ENCODE measurements at regions not wholly inside any gene's neighbourhood (a gene's known extent, or its start where the extent isn't known, plus 50 kb on each side); places are given as distances from the start of the nearest gene placed in this dataset.

DNA sequence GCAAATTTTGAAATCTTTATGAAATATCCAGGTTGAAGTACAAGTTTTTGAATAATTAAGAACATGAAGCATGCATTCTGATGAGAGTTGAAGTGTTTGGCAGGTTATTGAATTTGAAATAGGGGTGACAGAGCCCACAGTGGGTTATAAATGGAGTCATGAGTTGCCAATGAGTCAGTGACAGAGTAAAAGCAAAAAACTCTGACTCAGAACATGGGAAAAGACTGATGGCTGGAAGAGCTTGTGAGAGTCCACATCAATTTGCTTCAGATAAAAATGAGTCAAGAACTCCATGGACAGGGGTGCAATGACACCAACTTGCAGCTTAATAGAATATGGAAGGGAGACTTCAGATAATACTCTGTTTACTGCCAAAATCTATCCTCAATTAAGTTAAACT, 105.3 kb downstream of the SLC6A15 start:
- H3K9me3 ChIP-seq = no peaks in the 10 kb centered on the region
- no peaks in the 10 kb centered on the region for H3K27me3 ChIP-seq
- no peak overlapping the region for H3K27ac ChIP-seq
- no peak for TF ChIP-seq EP300 (IDR thresholded peaks at IDR 0.05)
- TF ChIP-seq, protein P1, sequence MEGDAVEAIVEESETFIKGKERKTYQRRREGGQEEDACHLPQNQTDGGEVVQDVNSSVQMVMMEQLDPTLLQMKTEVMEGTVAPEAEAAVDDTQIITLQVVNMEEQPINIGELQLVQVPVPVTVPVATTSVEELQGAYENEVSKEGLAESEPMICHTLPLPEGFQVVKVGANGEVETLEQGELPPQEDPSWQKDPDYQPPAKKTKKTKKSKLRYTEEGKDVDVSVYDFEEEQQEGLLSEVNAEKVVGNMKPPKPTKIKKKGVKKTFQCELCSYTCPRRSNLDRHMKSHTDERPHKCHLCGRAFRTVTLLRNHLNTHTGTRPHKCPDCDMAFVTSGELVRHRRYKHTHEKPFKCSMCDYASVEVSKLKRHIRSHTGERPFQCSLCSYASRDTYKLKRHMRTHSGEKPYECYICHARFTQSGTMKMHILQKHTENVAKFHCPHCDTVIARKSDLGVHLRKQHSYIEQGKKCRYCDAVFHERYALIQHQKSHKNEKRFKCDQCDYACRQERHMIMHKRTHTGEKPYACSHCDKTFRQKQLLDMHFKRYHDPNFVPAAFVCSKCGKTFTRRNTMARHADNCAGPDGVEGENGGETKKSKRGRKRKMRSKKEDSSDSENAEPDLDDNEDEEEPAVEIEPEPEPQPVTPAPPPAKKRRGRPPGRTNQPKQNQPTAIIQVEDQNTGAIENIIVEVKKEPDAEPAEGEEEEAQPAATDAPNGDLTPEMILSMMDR (IDR thresholded peaks at IDR 0.05) = no peak
- no peak for TF ChIP-seq POLR2A (IDR thresholded peaks at IDR 0.05)
- H3K4me1 ChIP-seq = no peaks in the 10 kb centered on the region
- H3K4me3 ChIP-seq = no peak overlapping the region
- no peaks in the 10 kb centered on the region for H3K36me3 ChIP-seq
- DNase-seq (ENCODE audit: low spot score in 2 of 2) = no peak

DNA sequence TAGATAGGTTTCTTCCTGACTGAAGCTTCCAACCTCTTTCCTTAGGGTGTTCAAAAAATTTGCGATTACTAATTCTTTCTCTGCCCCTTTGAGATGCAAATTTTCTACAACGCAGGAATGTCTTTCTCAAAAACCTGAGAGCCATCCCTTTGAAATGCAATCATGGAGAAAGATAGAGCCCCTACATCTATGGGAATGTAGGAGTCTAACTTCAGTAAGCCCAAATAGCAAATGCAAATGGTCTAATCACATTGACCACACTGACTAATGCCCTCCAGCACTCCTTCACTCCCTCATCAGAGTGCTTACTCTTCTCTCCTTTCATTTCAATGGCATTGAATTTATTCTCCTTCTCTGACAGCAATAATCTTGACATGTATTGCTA, 107.1 kb downstream of the SLC6A15 start:
- Histone ChIP-seq H3K9me3 (no peaks in the 10 kb centered on the region), H3K36me3 (no peaks in the 10 kb centered on the region), H3K27ac (no peak overlapping the region), H3K4me1 (no peaks in the 10 kb centered on the region), H3K4me3 (no peak overlapping the region), H3K27me3 (no peaks in the 10 kb centered on the region)
- TF ChIP-seq, protein P1 (IDR thresholded peaks at IDR 0.05) = no peak
- no peak for TF ChIP-seq EP300 (IDR thresholded peaks at IDR 0.05)
- no peak for TF ChIP-seq POLR2A (IDR thresholded peaks at IDR 0.05)
- 21 to 47% methylated on average over 2 of the region's 2 CpGs for WGBS, 2 donors
- no peak for DNase-seq (ENCODE audit: low spot score in 2 of 2)

DNA sequence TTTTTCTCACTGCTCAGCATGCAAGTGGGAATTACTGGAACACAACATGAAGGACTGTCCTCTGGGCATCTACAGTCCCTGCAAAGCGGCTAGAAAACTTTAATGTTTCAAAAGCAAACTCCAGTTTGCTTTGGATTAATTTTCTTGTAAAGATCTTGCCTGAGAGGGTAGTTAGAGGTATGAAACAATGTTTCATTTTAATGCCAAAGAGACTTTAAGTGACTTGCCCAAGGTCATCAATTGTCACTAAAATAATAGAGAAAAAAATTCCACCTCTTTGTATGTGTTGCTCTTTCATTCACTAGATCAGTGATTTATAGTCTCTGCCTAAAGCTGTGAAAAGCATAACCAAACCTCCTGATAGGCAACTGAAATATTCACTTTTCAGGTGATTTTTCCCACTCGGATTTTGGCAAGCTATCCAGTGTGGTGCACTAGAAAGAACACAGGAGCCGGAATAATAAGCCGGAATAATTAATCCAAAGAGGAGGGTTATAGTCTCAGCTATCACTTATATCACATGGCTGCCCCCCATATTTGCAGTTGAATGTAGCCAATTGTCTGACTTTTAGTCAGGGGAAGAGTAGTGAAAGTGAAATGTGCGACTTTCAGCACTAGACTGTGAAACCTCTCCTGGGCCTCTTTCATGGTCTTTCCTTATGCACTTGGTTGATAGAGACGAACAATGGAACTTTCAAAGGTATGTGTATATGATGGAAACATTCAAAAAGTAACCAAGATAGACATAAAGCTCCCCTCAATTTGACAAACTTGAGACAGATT, 107.7 kb downstream of the SLC6A15 start:
- Histone ChIP-seq H3K27me3 (no peaks in the 10 kb centered on the region), H3K9me3 (no peaks in the 10 kb centered on the region), H3K36me3 (no peaks in the 10 kb centered on the region), H3K4me1 (no peaks in the 10 kb centered on the region), H3K27ac (no peak overlapping the region), H3K4me3 (no peak overlapping the region)
- WGBS, 2 donors = 73 to 76% methylated on average over 6 of the region's 6 CpGs
- DNase-seq (ENCODE audit: low spot score in 2 of 2) = no peak
- no peak for TF ChIP-seq EP300 (IDR thresholded peaks at IDR 0.05)

DNA sequence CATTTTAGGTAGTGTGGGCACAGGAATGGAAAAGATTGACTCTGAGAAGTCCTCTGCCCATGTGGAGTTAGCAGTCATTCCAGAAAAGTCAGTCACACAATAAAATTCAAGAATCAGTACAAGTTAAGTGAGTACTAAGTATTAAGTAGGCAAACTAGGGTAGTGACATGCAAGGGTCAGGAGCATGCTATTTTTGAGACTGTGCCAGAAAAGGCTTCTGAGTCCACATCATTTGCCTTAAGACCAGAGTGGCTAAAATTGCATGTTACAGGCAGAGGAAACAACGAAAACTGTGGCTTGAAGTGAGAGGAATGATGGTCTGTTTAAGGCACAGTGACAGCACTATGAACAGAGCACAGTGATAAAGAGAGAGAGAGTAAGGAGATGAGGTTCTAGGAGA, 108.9 kb downstream of the SLC6A15 start:
- TF ChIP-seq EP300 (IDR thresholded peaks at IDR 0.05) = no peak
- no peak for TF ChIP-seq POLR2A (IDR thresholded peaks at IDR 0.05)
- TF ChIP-seq, protein P1 (IDR thresholded peaks at IDR 0.05) = no peak

DNA sequence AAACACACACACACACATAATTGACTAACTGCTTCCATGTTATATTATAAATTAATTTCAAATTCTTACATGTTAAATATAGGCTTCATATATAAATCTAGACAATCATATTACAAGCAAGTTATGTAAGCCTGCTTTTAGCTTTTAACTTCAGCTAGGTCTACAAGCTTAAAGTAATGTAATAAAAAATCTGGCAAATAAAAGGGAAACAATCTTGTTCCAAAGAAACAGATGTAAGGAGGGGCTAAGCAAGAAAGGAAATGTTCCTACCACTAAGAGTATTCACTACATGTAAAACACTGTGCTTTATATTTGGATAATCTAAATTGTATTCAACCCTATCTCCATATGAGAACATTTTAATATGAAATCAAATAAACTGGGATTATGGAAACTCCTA, 110.4 kb downstream of the SLC6A15 start:
- Histone ChIP-seq H3K36me3 (no peaks in the 10 kb centered on the region), H3K4me3 (no peak overlapping the region), H3K9me3 (no peaks in the 10 kb centered on the region), H3K4me1 (no peaks in the 10 kb centered on the region), H3K27me3 (no peaks in the 10 kb centered on the region), H3K27ac (no peak overlapping the region)
- no peak for DNase-seq (ENCODE audit: low spot score in 2 of 2)
- TF ChIP-seq, protein P1 (IDR thresholded peaks at IDR 0.05) = no peak
- TF ChIP-seq POLR2A (IDR thresholded peaks at IDR 0.05) = no peak
- TF ChIP-seq EP300 (IDR thresholded peaks at IDR 0.05) = no peak

More for the DNA sequence above, 108.9 kb downstream of the SLC6A15 start:
- Histone ChIP-seq H3K9me3 (no peaks in the 10 kb centered on the region), H3K27me3 (no peaks in the 10 kb centered on the region), H3K27ac (no peak overlapping the region), H3K4me1 (no peaks in the 10 kb centered on the region), H3K36me3 (no peaks in the 10 kb centered on the region), H3K4me3 (no peak overlapping the region)
- WGBS, 2 donors = 52 to 59% methylated on average over 1 of the region's 1 CpG
- DNase-seq (ENCODE audit: low spot score in 2 of 2) = no peak
